Omental fat pad (tissue), 3 donors: ENCODE measurements at regions not wholly inside any gene's neighbourhood (a gene's known extent, or its start where the extent isn't known, plus 50 kb on each side); places are given as distances from the start of the nearest gene placed in this dataset.

ENCODE experiments used
- ATAC-seq: fragments of 150-250 bp; one replicate; pipeline ENCODE4 v1.9.1; 2016; ENCODE audit warnings: mild to moderate bottlenecking, moderate library complexity; ENCODE audit not compliant: low FRiP score
- DNase-seq: peaks from one replicate; pipeline ENCODE4 v3.0.0-alpha.2; 2019; ENCODE audit warnings: low spot score
- TF ChIP-seq, protein P1 (sequence below), 3 donors: fragments of 450-650 bp; IDR thresholded peaks; one replicate each; pipeline ENCODE4 v1.5.1; 2016 to 2017; ENCODE audit warnings: antibody characterized with exemption in 3 of 3, mild to moderate bottlenecking in 3 of 3, moderate library complexity in 2 of 3

DNA sequence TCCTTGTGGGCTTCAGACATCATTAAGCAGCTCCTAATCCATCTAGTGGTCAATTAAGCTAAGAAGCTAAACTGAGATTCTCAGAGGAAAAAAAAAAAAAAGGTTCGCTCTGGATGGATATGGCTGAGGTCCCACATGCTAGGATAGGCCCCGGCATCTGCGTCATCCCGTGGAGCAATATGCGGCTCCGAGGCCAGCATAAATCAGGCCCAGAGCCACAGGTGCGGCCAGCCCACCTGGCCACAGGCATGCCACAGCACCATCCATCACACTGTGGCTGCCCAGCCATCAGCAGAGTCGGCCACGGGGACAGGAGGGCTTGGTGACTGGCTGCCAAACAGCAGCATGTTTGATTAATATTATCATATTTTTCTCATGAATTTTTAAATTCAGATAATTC lies 106.9 kb upstream of the TIAM1 start:
- TF ChIP-seq, protein P1, sequence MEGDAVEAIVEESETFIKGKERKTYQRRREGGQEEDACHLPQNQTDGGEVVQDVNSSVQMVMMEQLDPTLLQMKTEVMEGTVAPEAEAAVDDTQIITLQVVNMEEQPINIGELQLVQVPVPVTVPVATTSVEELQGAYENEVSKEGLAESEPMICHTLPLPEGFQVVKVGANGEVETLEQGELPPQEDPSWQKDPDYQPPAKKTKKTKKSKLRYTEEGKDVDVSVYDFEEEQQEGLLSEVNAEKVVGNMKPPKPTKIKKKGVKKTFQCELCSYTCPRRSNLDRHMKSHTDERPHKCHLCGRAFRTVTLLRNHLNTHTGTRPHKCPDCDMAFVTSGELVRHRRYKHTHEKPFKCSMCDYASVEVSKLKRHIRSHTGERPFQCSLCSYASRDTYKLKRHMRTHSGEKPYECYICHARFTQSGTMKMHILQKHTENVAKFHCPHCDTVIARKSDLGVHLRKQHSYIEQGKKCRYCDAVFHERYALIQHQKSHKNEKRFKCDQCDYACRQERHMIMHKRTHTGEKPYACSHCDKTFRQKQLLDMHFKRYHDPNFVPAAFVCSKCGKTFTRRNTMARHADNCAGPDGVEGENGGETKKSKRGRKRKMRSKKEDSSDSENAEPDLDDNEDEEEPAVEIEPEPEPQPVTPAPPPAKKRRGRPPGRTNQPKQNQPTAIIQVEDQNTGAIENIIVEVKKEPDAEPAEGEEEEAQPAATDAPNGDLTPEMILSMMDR (IDR thresholded peaks at IDR 0.05): no peak
- ATAC-seq (no peak), DNase-seq (no peak)

DNA sequence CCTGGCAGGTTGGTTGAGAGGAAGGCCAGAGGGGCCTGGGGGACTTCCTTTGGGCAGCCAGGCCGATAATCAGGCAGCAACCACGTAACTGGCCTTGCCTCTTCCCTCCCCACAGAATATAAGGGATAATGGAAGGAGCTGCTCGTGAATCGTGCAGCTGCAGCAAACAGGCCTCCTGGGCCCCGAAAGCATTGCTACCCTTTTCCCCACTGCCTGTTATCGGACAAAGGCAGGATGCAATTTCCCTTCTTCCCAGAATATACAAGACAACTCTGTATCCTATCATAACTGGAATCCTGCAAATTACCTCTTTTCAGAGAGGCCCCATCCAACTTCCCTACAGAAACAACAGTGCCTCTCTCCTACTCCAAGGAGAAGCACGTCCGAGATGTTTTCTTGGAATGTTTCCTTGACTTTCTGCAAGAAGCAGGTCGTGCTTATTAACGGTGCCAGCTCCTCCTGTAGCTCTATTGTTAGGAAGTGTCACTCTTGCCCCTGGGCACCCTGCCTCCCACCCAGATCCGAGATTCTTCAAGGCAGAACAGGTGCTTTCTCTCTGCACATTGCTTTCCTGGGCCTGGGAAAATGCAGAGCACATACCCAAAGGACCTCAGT lies 106.0 kb upstream of the TIAM1 start:
- DNase-seq (no peak), ATAC-seq (no peak)
- TF ChIP-seq, protein P1 (IDR thresholded peaks at IDR 0.05): no peak

GRCh38 chr21:31448496-31448895 lies 104.4 kb upstream of the TIAM1 start:
- TF ChIP-seq, protein P1 (IDR thresholded peaks at IDR 0.05): no peak
- DNase-seq (no peak), ATAC-seq (no peak)

DNA sequence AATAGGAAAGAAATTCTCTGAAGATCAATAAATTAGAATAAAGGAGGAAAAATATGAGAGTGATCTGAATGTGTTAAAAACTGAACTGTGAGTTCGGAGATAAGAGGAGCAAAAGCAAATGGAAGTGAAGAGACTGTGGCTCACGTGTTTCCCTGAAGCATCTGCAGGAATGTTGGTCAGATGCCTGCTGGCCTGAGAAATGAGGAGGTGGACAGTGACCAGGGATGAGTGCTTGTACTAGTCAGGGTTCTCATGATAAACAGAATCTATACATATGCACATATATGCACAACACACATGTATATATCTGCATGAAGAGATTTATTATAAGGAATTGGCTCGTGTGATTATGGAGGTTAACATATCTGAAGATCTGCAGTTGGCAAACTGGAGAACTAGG lies 103.4 kb upstream of the TIAM1 start:
- TF ChIP-seq, protein P1 (IDR thresholded peaks at IDR 0.05): no peak
- ATAC-seq (peak; percentile 84), DNase-seq (no peak)

DNA sequence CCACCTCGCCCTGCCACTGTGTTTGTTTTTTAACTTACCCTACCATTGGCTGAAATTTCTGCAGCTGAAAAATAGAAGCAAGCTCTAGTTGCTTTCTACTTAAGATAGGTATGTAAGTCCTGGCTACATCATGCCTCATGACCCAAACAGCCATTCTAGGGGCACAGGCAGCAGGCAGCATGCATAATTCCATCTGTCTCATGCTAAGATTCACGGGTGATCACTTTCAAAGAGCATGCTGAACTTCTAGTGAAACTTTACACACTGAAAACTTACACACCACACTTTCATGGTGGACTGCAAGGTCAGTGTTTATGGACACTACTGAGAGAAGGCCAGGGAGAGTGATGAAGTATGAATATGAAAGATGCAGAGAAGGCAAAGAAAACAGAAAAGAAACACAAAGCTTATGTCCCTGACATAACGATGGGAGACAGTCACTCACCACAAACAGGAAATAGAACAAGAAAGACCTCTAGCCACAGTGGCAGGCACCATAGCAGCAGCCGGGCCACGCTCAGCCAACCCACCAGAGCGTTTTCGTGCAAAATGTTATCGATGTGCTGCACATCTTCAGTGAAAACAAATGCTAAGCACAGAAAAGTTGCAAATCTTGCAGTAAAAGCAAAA lies 102.3 kb upstream of the TIAM1 start:
- DNase-seq: no peak
- ATAC-seq: no peak
- TF ChIP-seq, protein P1 (IDR thresholded peaks at IDR 0.05): no peak

- TF ChIP-seq, protein P1 (IDR thresholded peaks at IDR 0.05): no peak
These were observed 101.1 kb upstream of the TIAM1 start for GRCh38 chr21:31445137-31445536.

More at GRCh38 chr21:31445137-31445536, 101.1 kb upstream of the TIAM1 start:
- ATAC-seq (no peak), DNase-seq (no peak)
